Esophagus squamous epithelium (tissue), 4 donors: ENCODE measurements at regions not wholly inside any gene's neighbourhood (a gene's known extent, or its start where the extent isn't known, plus 50 kb on each side); places are given as distances from the start of the nearest gene placed in this dataset.

Source experiments
- POLR2A ChIP-seq, 4 donors: fragments of 450-650 bp; IDR thresholded peaks; one replicate each; pipeline ENCODE4 v1.6.1; 2017; ENCODE audit warnings: antibody characterized with exemption in 4 of 4, mild to moderate bottlenecking in 4 of 4, moderate library complexity in 3 of 4
- TF ChIP-seq, protein P1 (sequence below), 6 experiments: fragments of 450-650 bp in 4 of 6; fragments of 200-600 bp in 2 of 6; sonication (generic) in 2 of 6; IDR thresholded peaks; one replicate each; pipeline ENCODE4 v1.5.1; 2016 to 2019; ENCODE audit warnings: antibody characterized with exemption in 6 of 6, mild to moderate bottlenecking in 4 of 6, moderate library complexity in 4 of 6

DNA sequence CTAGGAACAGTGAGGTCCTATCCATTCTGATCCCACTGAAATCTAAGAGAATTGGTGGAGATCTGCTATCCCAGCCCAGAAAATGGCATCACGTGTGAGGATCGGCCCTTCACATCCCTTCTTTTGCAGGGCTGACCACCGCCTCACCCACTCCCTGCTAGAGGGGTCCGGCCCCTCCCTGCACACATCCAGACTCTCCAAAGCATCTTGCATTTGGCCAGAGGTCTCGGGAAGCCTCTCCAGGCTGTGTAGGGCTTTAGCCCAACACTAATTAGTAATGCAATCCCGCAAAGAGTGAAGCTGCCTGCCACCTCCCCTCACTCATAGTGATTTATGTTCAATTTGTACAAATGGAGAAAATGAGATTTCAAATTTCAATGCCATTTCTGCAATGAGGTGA lies 434.4 kb upstream of the ZFHX3 start:
- no peak for TF ChIP-seq POLR2A (IDR thresholded peaks at IDR 0.05)
- TF ChIP-seq, protein P1, sequence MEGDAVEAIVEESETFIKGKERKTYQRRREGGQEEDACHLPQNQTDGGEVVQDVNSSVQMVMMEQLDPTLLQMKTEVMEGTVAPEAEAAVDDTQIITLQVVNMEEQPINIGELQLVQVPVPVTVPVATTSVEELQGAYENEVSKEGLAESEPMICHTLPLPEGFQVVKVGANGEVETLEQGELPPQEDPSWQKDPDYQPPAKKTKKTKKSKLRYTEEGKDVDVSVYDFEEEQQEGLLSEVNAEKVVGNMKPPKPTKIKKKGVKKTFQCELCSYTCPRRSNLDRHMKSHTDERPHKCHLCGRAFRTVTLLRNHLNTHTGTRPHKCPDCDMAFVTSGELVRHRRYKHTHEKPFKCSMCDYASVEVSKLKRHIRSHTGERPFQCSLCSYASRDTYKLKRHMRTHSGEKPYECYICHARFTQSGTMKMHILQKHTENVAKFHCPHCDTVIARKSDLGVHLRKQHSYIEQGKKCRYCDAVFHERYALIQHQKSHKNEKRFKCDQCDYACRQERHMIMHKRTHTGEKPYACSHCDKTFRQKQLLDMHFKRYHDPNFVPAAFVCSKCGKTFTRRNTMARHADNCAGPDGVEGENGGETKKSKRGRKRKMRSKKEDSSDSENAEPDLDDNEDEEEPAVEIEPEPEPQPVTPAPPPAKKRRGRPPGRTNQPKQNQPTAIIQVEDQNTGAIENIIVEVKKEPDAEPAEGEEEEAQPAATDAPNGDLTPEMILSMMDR (IDR thresholded peaks at IDR 0.05), result no peak
